ENCODE measurements at regions not wholly inside any gene's neighbourhood (a gene's known extent, or its start where the extent isn't known, plus 50 kb on each side); places are given as distances from the start of the nearest gene placed in this dataset.
"Not testable (repeated sequence)": the region's sequence is repeated elsewhere in the genome, so short reads cannot be mapped to it uniquely, and the experiment has no call there.

GRCh38 chr2:192971981-192972380 is 777.2 kb upstream of the TMEFF2 start:
- no peak for DNase-seq

GRCh38 chr2:192969055-192969454 is 774.3 kb upstream of the TMEFF2 start:
- DNase-seq: no peak

- no peak for DNase-seq
Measured at GRCh38 chr2:192960945-192961344, 766.2 kb upstream of the TMEFF2 start.

GRCh38 chr2:192958615-192959014 is 763.9 kb upstream of the TMEFF2 start:
- not testable (repeated sequence) for DNase-seq

GRCh38 chr2:192957425-192957824 is 762.7 kb upstream of the TMEFF2 start:
- no peak for DNase-seq

- DNase-seq: no peak
Measured at GRCh38 chr2:192953116-192953515, 758.4 kb upstream of the TMEFF2 start.

GRCh38 chr2:192952245-192952644 is 757.5 kb upstream of the TMEFF2 start:
- DNase-seq: no peak

- DNase-seq: no peak
Measured at GRCh38 chr2:192948316-192948715, 753.6 kb upstream of the TMEFF2 start.

GRCh38 chr2:192947352-192947751 is 752.6 kb upstream of the TMEFF2 start:
- no peak for DNase-seq

GRCh38 chr2:192940767-192941166 is 746.0 kb upstream of the TMEFF2 start:
- no peak for DNase-seq

- DNase-seq: no peak
Measured at GRCh38 chr2:192932376-192932775, 737.6 kb upstream of the TMEFF2 start.

- not testable (repeated sequence) for DNase-seq
Measured at GRCh38 chr2:192921631-192922030, 726.9 kb upstream of the TMEFF2 start.

- DNase-seq: no peak
Measured at GRCh38 chr2:192901446-192901845, 706.7 kb upstream of the TMEFF2 start.

- no peak for DNase-seq
Measured at GRCh38 chr2:192899466-192899865, 704.7 kb upstream of the TMEFF2 start.

- not testable (repeated sequence) for DNase-seq
Measured at GRCh38 chr2:192893976-192894375, 699.2 kb upstream of the TMEFF2 start.

- no peak for DNase-seq
Measured at GRCh38 chr2:192888109-192888508, 693.4 kb upstream of the TMEFF2 start.

GRCh38 chr2:192887337-192887736 is 692.6 kb upstream of the TMEFF2 start:
- no peak for DNase-seq

GRCh38 chr2:192886636-192887035 is 691.9 kb upstream of the TMEFF2 start:
- DNase-seq: no peak

GRCh38 chr2:192885569-192886160 is 690.9 kb upstream of the TMEFF2 start:
- no peak for DNase-seq

GRCh38 chr2:192877159-192877558 is 682.4 kb upstream of the TMEFF2 start:
- no peak for DNase-seq

GRCh38 chr2:192876698-192877097 is 682.0 kb upstream of the TMEFF2 start:
- no peak for DNase-seq

GRCh38 chr2:192854706-192855105 is 660.0 kb upstream of the TMEFF2 start:
- DNase-seq: no peak

GRCh38 chr2:192854031-192854430 is 659.3 kb upstream of the TMEFF2 start:
- no peak for DNase-seq

- DNase-seq: no peak
Measured at GRCh38 chr2:192828947-192829346, 634.2 kb upstream of the TMEFF2 start.

GRCh38 chr2:192828175-192828574 is 633.4 kb upstream of the TMEFF2 start:
- DNase-seq: no peak

GRCh38 chr2:192827735-192828134 is 633.0 kb upstream of the TMEFF2 start:
- DNase-seq: no peak
